ENCODE measurements at regions not wholly inside any gene's neighbourhood (a gene's known extent, or its start where the extent isn't known, plus 50 kb on each side); places are given as distances from the start of the nearest gene placed in this dataset.
"Not testable (repeated sequence)": the region's sequence is repeated elsewhere in the genome, so short reads cannot be mapped to it uniquely, and the experiment has no call there.

DNA sequence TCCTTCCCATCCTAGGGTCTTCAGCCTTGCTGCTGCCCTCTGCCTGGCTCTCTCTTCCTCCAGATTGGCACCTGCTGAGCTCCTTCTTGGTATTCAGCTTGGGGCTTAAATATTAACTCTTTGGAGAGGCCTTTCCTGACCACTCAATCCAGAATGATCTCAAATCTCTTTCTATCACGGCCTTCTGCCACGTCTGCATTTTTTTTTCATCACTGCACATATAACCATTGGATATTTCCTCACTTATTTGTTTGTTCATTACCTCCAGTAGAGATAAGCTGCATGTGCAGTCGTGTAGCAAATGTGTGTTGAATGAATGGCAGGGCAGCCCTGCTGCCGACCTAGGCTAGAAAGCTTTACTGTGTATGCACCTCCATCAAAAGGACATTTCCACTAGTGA lies 51.6 kb upstream of the MPP7 start:
- Histone ChIP-seq H3K4me3 (ENCODE audit: low read length) (no peak overlapping the region), H3K27me3 (ENCODE audit: insufficient read depth, low read length) (no peaks in the 10 kb centered on the region), H3K4me1 (ENCODE audit: insufficient read depth, low read length) (no peaks in the 10 kb centered on the region), H3K9me3 (ENCODE audit: low read depth, low read length) (no peaks in the 10 kb centered on the region)

DNA sequence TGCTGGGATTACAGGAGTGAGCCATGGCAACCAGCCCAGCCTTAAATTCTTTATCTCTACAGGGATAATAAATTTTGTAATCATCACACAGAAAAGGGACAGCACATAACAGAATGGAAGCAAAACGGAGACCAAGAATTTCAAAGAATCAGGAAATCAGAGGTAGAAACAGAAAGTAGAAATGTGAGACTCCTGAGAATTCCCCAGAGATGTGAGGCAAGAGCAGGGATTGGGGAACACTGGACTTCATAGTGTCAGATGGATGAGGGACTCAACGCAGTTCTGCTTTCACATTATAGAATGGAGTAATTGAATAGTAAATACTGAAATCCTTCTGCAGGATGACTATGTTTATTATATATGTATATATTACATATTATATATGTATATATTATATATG lies 52.5 kb upstream of the MPP7 start:
- no peaks in the 10 kb centered on the region for H3K27me3 ChIP-seq (ENCODE audit: insufficient read depth, low read length)
- no peak overlapping the region for H3K4me3 ChIP-seq (ENCODE audit: low read length)
- no peaks in the 10 kb centered on the region for H3K4me1 ChIP-seq (ENCODE audit: insufficient read depth, low read length)
- no peaks in the 10 kb centered on the region for H3K9me3 ChIP-seq (ENCODE audit: low read depth, low read length)

GRCh38 chr10:28359334-28359733 lies 56.5 kb upstream of the MPP7 start:
- Histone ChIP-seq H3K4me3 (ENCODE audit: low read length) (no peak overlapping the region), H3K9me3 (ENCODE audit: low read depth, low read length) (no peaks in the 10 kb centered on the region), H3K27me3 (ENCODE audit: insufficient read depth, low read length) (no peaks in the 10 kb centered on the region), H3K4me1 (ENCODE audit: insufficient read depth, low read length) (no peaks in the 10 kb centered on the region)

DNA sequence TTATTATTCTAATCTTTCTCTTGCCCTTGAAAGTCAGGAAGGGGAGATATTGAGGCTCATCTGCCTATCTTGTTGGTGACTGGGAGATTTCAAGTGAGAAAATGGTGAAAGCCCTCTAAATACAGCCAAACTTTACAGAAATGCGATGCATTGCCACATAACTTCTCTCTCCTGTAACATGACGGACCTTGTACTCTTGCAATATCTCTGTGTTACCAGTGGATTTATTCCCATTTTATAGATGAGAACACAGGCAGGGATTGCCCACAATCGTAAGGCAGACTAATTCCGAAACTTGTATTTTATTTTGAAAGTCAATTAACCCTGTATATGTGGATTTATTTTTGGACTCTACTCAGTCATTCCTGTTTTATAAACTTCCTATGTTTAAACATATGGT lies 57.3 kb upstream of the MPP7 start:
- no peaks in the 10 kb centered on the region for H3K9me3 ChIP-seq (ENCODE audit: low read depth, low read length)
- H3K27me3 ChIP-seq (ENCODE audit: insufficient read depth, low read length): no peaks in the 10 kb centered on the region
- no peak overlapping the region for H3K4me3 ChIP-seq (ENCODE audit: low read length)
- no peaks in the 10 kb centered on the region for H3K4me1 ChIP-seq (ENCODE audit: insufficient read depth, low read length)

DNA sequence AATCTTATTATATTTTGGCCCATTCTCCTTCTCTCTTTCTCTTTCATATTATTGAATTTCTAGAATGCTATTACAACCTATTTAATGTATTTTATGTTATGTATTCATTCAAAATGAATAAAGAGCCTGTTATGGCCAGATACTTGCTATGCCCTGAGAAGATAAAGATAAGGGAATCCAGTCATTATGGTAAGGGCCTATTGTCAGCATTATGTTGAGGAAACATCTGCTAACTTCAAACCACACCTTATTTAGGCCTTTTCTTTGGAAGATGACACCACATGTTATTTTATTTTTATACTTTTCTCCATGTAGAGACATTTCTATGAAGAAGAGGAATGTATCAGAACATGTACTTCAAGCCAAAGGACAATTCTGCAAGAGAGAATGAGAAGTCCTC lies 60.5 kb upstream of the MPP7 start:
- Histone ChIP-seq H3K4me1 (ENCODE audit: insufficient read depth, low read length) (peaks cover 32% of the 10 kb centered on the region), H3K4me3 (ENCODE audit: low read length) (no peak overlapping the region), H3K27me3 (ENCODE audit: insufficient read depth, low read length) (no peaks in the 10 kb centered on the region), H3K9me3 (ENCODE audit: low read depth, low read length) (no peaks in the 10 kb centered on the region)

DNA sequence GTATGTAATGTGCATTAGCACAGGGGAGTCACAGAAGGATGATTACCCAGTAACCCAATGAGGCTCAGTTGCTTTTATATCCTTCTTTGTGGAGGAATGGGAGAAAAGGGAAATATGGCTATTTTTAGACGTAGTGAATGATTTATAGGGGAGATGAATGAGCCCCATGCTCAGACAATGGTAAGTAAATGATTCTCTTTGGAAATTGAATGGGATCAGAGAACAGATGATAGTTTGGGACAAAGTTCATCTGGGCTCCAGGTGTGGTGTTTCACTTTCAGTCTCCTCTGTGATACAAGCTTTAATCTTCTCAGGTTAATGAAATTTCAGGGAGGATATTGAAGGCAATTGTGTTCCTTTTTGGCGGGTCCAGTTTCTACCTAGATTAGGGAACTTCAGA lies 63.0 kb upstream of the MPP7 start:
- H3K4me1 ChIP-seq (ENCODE audit: insufficient read depth, low read length): peaks cover 49% of the 10 kb centered on the region
- H3K4me3 ChIP-seq (ENCODE audit: low read length): no peak overlapping the region
- H3K27me3 ChIP-seq (ENCODE audit: insufficient read depth, low read length): no peaks in the 10 kb centered on the region
- H3K9me3 ChIP-seq (ENCODE audit: low read depth, low read length): no peaks in the 10 kb centered on the region

- H3K9me3 ChIP-seq (ENCODE audit: low read depth, low read length): no peaks in the 10 kb centered on the region
- no peaks in the 10 kb centered on the region for H3K27me3 ChIP-seq (ENCODE audit: insufficient read depth, low read length)
- no peak overlapping the region for H3K4me3 ChIP-seq (ENCODE audit: low read length)
- H3K4me1 ChIP-seq (ENCODE audit: insufficient read depth, low read length): peaks cover 49% of the 10 kb centered on the region
Measured at GRCh38 chr10:28366994-28367393, 64.1 kb upstream of the MPP7 start.

DNA sequence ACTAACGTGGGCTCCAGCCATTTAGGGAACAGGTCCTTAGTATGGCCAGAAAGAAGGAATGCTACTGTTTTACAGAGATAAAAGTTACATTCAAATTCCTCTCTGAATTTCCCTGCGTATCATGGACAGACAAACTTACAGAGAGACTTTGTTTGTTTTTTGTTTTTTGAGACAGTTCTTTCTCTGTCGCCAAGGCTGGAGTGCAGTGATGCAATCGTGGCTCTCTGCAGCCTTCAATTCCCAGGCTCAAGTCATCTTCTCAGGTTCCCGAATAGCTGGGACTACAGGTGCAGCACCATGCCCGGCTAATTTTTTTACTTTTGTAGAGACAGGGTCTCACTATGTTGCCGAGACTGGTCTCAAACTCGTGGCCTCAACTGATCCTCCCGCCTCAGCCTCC lies 64.5 kb upstream of the MPP7 start:
- Histone ChIP-seq H3K4me3 (ENCODE audit: low read length) (no peak overlapping the region), H3K9me3 (ENCODE audit: low read depth, low read length) (no peaks in the 10 kb centered on the region), H3K27me3 (ENCODE audit: insufficient read depth, low read length) (no peaks in the 10 kb centered on the region), H3K4me1 (ENCODE audit: insufficient read depth, low read length) (peaks cover 49% of the 10 kb centered on the region)

DNA sequence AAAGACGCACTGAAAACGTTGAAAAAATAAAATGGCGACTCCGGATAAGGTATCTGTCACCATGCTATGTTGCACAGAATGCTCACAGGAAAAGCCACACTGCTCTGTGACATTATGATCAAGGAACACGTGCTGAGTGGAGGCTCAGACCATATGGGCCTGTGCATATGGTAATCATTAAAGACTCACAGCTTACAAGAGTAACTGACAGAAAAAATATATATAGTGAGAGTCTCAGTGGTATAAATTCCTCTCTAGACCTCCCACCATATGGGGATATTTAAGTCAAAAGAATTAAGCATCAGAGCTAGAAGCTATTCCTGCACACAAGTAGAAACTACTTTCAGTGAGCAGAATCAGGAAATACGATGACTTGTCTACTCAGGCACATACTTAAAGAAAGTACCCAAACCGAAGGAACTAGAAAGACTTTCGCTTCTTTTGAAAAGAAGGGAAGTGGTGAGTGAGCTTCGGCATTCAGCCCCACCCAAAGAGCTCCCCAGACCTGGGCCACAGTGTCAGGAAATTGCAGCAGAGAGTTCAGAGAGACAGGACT lies 65.1 kb upstream of the MPP7 start:
- Histone ChIP-seq H3K27me3 (ENCODE audit: insufficient read depth, low read length) (no peaks in the 10 kb centered on the region), H3K4me1 (ENCODE audit: insufficient read depth, low read length) (peaks cover 49% of the 10 kb centered on the region), H3K9me3 (ENCODE audit: low read depth, low read length) (no peaks in the 10 kb centered on the region), H3K4me3 (ENCODE audit: low read length) (no peak overlapping the region)

GRCh38 chr10:28370107-28370835 lies 67.4 kb upstream of the MPP7 start:
- Histone ChIP-seq H3K4me1 (ENCODE audit: insufficient read depth, low read length) (peaks cover 48% of the 10 kb centered on the region), H3K27me3 (ENCODE audit: insufficient read depth, low read length) (no peaks in the 10 kb centered on the region), H3K4me3 (ENCODE audit: low read length) (no peak overlapping the region), H3K9me3 (ENCODE audit: low read depth, low read length) (no peaks in the 10 kb centered on the region)

DNA sequence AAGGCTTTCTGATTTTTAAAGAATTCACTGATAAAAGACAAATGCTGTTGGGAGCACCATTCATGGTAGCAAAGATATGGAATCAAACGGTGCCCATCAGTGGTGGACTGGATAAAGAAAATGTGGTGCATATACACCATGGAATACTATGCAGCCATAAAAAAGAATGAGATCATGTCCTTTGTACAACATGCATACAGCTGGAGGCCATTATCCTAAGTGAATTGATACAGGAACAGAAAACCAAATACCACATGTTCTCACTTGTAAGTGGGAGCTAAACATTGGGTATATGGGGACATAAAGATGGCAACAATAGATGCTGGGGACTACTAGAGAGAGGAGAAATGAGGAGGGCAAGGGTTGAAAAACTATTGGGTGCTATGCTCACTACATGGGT lies 68.8 kb upstream of the MPP7 start:
- H3K4me3 ChIP-seq (ENCODE audit: low read length); H3K27me3 ChIP-seq (ENCODE audit: insufficient read depth, low read length); H3K9me3 ChIP-seq (ENCODE audit: low read depth, low read length): not testable (repeated sequence)
- H3K4me1 ChIP-seq (ENCODE audit: insufficient read depth, low read length): peaks cover 40% of the 10 kb centered on the region

DNA sequence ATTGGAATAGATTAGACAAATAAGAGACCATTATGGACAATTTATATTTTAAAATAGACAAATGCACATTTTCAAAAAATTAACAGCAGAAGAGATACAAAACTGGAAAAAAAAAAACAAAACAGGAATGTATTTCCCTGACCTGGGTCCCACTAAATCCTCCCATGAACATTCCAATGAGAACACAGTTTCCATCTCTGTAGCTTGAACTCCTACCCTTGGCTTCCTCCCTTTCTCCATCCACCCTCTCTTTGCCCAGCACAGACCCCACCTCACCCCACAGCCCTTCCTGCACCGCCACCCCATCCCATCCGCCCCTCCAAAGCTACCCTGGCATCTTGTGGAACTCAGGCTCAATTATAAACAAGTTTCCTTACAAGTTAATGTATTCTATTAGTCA lies 71.2 kb upstream of the MPP7 start:
- no peaks in the 10 kb centered on the region for H3K9me3 ChIP-seq (ENCODE audit: low read depth, low read length)
- H3K27me3 ChIP-seq (ENCODE audit: insufficient read depth, low read length): no peaks in the 10 kb centered on the region
- H3K4me1 ChIP-seq (ENCODE audit: insufficient read depth, low read length): peaks cover 23% of the 10 kb centered on the region
- no peak overlapping the region for H3K4me3 ChIP-seq (ENCODE audit: low read length)

DNA sequence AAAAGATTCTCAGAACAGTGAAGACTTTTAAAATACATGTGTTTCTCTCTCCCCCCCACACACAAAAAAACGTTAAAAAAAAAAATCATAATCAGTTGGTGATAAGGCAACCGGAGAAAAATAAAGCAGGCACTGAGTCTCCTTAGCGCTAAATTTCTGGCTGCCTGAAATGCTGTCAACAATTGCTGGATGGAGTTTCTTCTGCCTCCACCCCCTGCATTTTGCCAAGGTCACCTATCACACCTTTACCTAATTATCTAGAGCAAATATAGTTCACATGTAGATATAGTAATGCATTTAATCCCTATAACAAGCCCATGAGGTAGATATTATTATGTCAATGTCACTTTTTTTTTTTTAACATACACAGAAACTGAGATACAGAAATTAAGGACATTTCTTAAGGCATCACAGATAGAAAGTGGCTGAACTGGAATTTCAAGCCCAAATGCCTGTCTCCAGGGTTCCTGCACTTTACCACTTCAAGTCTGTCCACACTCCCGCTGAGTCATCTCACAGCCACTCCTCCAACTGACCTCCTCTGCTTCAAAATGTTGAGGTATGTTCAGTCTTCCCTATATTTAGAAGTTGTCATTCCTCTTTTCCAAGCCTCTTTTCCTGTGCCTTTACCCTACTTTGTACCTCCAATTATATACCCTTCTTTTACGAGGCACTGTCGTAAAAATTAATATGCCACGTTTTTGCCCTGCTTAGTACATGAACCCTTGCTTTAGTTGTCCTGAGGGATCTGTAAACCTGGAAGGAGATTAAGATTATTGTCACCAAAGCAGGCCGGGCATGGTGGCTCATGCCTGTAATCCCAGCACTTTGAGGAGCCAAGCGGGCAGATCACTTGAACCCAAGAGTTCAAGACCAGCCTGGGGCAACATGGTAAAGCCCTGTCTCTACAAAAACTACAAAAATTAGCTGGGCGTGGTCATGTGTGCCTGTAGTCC lies 72.8 kb upstream of the MPP7 start:
- peaks cover 29% of the 10 kb centered on the region for H3K4me1 ChIP-seq (ENCODE audit: insufficient read depth, low read length)

DNA sequence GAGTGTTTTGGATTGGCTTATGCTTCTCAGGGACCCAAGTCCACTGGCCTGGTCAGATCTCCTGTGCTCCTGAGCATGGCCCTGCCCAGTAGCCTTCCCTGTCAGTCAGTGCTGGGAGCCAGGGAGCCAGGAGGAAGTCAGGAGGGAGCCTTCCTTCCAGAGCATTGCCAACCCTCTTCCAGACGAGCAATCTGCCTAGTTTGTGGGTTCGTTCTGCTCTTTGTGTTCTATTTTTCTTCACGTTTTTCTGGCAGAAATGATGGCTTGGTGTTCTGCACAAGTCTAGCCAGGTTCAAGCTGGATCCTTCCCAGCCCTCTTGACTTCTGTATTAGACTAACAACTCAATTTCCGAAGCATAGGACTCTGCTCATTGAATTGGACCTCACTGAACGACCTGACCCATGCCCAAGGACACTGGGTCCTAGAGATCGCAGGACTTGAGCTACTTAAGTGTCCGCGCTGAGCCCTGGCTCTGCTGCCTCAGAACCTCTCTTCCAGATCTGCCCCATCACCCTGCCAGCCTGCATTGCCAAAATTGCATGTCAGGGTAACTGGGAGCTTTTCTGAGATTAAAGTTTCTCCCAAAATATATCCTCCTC lies 76.2 kb upstream of the MPP7 start:
- H3K4me1 ChIP-seq (ENCODE audit: insufficient read depth, low read length): peaks cover 41% of the 10 kb centered on the region
- H3K9me3 ChIP-seq (ENCODE audit: low read depth, low read length): no peaks in the 10 kb centered on the region
- no peak overlapping the region for H3K4me3 ChIP-seq (ENCODE audit: low read length)
- no peaks in the 10 kb centered on the region for H3K27me3 ChIP-seq (ENCODE audit: insufficient read depth, low read length)

More for the DNA sequence above, 72.8 kb upstream of the MPP7 start:
- H3K9me3 ChIP-seq (ENCODE audit: low read depth, low read length): no peaks in the 10 kb centered on the region
- H3K27me3 ChIP-seq (ENCODE audit: insufficient read depth, low read length): no peaks in the 10 kb centered on the region
- H3K4me3 ChIP-seq (ENCODE audit: low read length): no peak overlapping the region

DNA sequence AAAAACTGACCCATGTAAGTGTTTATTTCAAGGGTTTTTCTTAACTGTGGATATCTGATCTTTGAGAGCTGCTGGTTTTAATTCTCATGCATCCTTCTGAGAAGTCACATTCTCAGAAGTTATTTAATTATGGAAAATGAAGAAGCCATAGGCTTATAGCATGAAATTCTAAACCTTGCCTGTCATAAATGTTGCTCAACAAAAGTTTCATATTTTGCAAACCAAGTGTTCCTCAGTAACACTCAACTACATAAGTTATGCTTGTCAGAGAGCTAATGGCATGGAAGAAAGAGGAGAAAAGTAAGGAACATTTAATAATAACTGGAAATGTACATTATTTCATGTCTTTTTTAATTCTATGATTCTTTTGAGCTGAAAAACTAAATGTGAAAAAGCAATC lies 78.6 kb upstream of the MPP7 start:
- no peaks in the 10 kb centered on the region for H3K27me3 ChIP-seq (ENCODE audit: insufficient read depth, low read length)
- H3K4me1 ChIP-seq (ENCODE audit: insufficient read depth, low read length): peaks cover 41% of the 10 kb centered on the region
- no peak overlapping the region for H3K4me3 ChIP-seq (ENCODE audit: low read length)
- H3K9me3 ChIP-seq (ENCODE audit: low read depth, low read length): no peaks in the 10 kb centered on the region

Measured in mononuclear cell (primary cell).